Aorta (tissue), 5 donors: ENCODE measurements at regions not wholly inside any gene's neighbourhood (a gene's known extent, or its start where the extent isn't known, plus 50 kb on each side); places are given as distances from the start of the nearest gene placed in this dataset.

Source experiments
- ATAC-seq: fragments of 200-7000 bp; cut with Tn5 transposase; one replicate; pipeline ENCODE4 v1.9.1; 2022; ENCODE audit warnings: moderate library complexity; ENCODE audit not compliant: low FRiP score
- DNase-seq, 2 donors: peaks; one replicate each; pipeline ENCODE4 v3.0.0-alpha.2; 2020
- H3K27ac ChIP-seq, 2 donors: one replicate each; pipeline ENCODE4 v1.5.1; 2013; ENCODE audit warnings: low read length in 2 of 2, mild to moderate bottlenecking in 2 of 2, moderate library complexity in 2 of 2, control low read depth in 1 of 2, inconsistent platforms in 1 of 2, low read depth in 1 of 2
- H3K27me3 ChIP-seq, 2 donors: one replicate each; pipeline ENCODE4 v1.6.1; 2013; ENCODE audit warnings: control low read depth in 1 of 2, low read length in 1 of 2, mild to moderate bottlenecking in 1 of 2, moderate library complexity in 1 of 2; ENCODE audit not compliant: insufficient read depth in 2 of 2, control insufficient read depth in 1 of 2
- H3K36me3 ChIP-seq, 2 donors: one replicate each; pipeline ENCODE4 v1.6.1; 2013; ENCODE audit warnings: control low read depth in 1 of 2, low read length in 1 of 2, mild to moderate bottlenecking in 1 of 2; ENCODE audit not compliant: insufficient read depth in 2 of 2, control insufficient read depth in 1 of 2
- H3K4me1 ChIP-seq, 2 donors: one replicate each; pipeline ENCODE4 v1.6.1; 2013; ENCODE audit warnings: low read length in 2 of 2, control low read depth in 1 of 2, mild to moderate bottlenecking in 1 of 2, moderate library complexity in 1 of 2; ENCODE audit not compliant: insufficient read depth in 2 of 2, control insufficient read depth in 1 of 2
- H3K4me3 ChIP-seq, 2 donors: one replicate each; pipeline ENCODE4 v1.5.1; 2013; ENCODE audit warnings: low read length in 2 of 2, control low read depth in 1 of 2, mild to moderate bottlenecking in 1 of 2
- H3K9me3 ChIP-seq: one replicate; pipeline ENCODE4 v1.6.1; 2013; ENCODE audit warnings: mild to moderate bottlenecking, low read length; ENCODE audit not compliant: control insufficient read depth
- WGBS, 2 donors: extraction: QIAGEN DNeasy Blood & Tissue Kit; methylation state at CpG; one replicate each; pipeline ENCODE4 v1.1.7; 2013; 5-methylcytosine and 5-hydroxymethylcytosine counted together
- intact Hi-C, 2 donors: fragments of 100-400 bp; cut with DNase I; formaldehyde crosslinking; loops; one replicate each; pipeline versions ENCODE4 v1.14.2 to v1.15.0; 2022
- donor health status: healthy with polysubstance abuse.
- donor health status: Bipolar disorder and iron deficiency.
- donor health status: DM: no; HTN: no; CAD: no.
- donor health status: DM: no; HTN: no; CAD: no.
- donor health status: DM: yes; HTN: yes; CAD: no.

DNA sequence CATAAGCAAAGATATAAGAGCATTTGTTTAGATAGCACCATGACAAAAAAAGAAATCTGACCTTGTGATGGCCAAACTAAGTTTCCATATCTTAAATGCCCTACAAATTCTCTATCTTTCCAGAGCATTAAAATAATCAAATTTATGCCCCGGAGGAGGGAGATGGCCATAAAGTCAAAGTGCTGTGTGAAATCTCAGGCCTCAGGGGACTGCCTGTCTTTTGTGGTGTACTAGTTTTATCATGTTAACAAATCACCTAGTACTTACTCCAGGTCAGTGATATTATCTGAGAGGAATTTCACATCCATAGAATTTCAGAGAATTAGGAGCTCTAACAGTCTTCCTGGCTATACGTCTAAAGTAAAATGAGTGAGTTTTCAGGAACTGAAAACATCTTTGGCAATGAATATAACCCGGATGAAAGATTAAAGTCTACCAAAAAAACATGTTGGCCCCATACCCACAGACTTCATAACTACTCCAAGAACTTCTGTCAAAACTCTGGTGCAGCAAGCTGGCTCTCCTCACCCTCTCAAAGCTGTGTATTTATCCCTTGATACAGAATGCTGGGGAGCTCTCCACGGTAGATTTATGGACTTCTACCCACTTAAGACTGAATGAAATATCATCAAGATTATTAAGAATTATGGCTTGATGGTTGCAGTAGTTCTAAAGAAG is 682.8 kb downstream of the SORCS1 start:
- Histone ChIP-seq H3K36me3 (no peaks in the 10 kb centered on the region), H3K27ac (no peak overlapping the region), H3K27me3 (peaks cover 0 to 3% of the 10 kb centered on the region in 2 donors), H3K9me3 (no peaks in the 10 kb centered on the region), H3K4me1 (no peaks in the 10 kb centered on the region), H3K4me3 (no peak overlapping the region)
- intact Hi-C loops, result no loop called here
- DNase-seq, result no peak
- 50 to 61% methylated on average over 4 of the region's 4 CpGs for WGBS, 2 donors
- no peak for ATAC-seq

GRCh38 chr10:106479636-106480035 is 684.9 kb downstream of the SORCS1 start:
- DNase-seq (no peak), ATAC-seq (no peak)
- H3K4me1 ChIP-seq, result no peaks in the 10 kb centered on the region
- H3K9me3 ChIP-seq, result no peaks in the 10 kb centered on the region
- intact Hi-C loops, result no loop called here
- WGBS, 2 donors, result 67 to 72% methylated on average over 4 of the region's 4 CpGs
- H3K4me3 ChIP-seq, result no peak overlapping the region
- H3K27ac ChIP-seq, result no peak overlapping the region
- peaks cover 0 to 3% of the 10 kb centered on the region in 2 donors for H3K27me3 ChIP-seq
- no peaks in the 10 kb centered on the region for H3K36me3 ChIP-seq

DNA sequence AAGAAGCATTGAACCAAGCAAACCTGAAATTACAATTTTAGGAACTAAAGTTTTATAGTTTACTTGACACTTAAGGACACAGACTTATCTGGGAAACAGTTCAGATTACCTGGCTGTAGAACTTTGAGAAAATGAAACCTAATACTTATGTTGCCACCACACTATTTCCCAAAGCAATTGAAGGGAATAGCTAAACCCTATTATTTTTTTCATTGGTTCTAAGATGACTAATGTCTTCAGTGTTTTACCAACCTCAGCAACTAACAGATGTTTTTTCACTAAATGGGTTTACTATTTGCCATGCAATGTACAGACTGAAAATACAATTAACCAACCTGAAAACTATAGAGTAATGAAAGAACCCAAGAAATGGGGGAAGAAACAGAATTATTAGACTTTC is 689.6 kb downstream of the SORCS1 start:
- Histone ChIP-seq H3K4me1 (no peaks in the 10 kb centered on the region), H3K27ac (no peak overlapping the region), H3K36me3 (no peaks in the 10 kb centered on the region), H3K27me3 (peaks cover 0 to 3% of the 10 kb centered on the region in 2 donors), H3K4me3 (no peak overlapping the region), H3K9me3 (no peaks in the 10 kb centered on the region)
- intact Hi-C loops, result no loop called here
- ATAC-seq (no peak), DNase-seq (no peak)

GRCh38 chr10:106473129-106473685 is 691.3 kb downstream of the SORCS1 start:
- Histone ChIP-seq H3K27me3 (peaks cover 0 to 3% of the 10 kb centered on the region in 2 donors), H3K9me3 (no peaks in the 10 kb centered on the region), H3K36me3 (no peaks in the 10 kb centered on the region), H3K27ac (no peak overlapping the region), H3K4me1 (no peaks in the 10 kb centered on the region), H3K4me3 (no peak overlapping the region)
- 86 to 89% methylated on average over 3 of the region's 3 CpGs for WGBS, 2 donors
- intact Hi-C loops, result no loop called here
- ATAC-seq, result no peak
- DNase-seq, result no peak

DNA sequence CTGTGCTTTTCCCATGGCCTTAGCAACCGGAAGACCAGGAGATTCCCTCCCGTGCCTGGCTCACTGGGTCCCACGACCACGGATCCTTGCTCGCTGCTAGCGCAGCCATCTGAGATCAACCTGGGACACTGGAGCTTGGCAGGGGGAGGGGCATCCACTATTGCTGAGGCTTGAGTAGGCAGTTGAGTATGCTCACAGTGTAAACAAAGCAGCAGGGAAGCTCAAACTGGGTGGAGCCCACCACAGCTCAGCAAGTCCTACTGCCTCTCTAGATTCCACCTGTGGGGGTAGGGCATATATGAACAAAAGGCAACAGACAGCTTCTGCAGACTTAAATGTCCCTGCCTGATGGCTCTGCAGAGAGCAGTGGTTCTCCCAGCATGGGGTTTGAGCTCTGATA is 697.0 kb downstream of the SORCS1 start:
- Histone ChIP-seq H3K4me1 (no peaks in the 10 kb centered on the region), H3K36me3 (no peaks in the 10 kb centered on the region), H3K27ac (no peak overlapping the region), H3K4me3 (no peak overlapping the region), H3K9me3 (no peaks in the 10 kb centered on the region), H3K27me3 (no peaks in the 10 kb centered on the region)
- DNase-seq (no peak), ATAC-seq (no peak)
- WGBS, 2 donors, result 88 to 91% methylated on average over 6 of the region's 6 CpGs
- intact Hi-C loops, result no loop called here

DNA sequence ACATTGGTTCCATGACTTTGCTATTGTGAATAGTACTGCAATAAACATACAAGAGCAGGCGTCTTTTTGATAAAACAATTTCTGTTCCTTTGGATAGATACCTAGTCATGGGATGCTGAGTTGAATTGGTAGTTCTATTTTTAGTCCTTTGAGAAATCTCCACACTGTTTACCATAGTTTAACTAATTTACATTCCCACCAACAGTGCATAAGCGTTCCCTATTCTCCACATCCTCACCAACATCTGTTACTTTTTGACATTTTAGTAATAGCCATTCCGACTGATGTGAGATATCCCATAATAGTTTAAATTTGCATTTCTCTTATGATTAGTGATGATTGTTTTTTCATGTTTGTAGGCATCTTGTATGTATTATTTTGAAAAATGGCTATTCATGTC is 707.0 kb downstream of the SORCS1 start:
- WGBS, 2 donors, result 80 to 83% methylated on average over 3 of the region's 3 CpGs
- H3K4me3 ChIP-seq, result no peak overlapping the region
- H3K27me3 ChIP-seq, result no peaks in the 10 kb centered on the region
- H3K27ac ChIP-seq, result no peak overlapping the region
- intact Hi-C loops, result no loop called here
- no peaks in the 10 kb centered on the region for H3K4me1 ChIP-seq
- no peaks in the 10 kb centered on the region for H3K36me3 ChIP-seq
- ATAC-seq (no peak), DNase-seq (no peak)
- no peaks in the 10 kb centered on the region for H3K9me3 ChIP-seq

- H3K27ac ChIP-seq, result no peak overlapping the region
- no peak overlapping the region for H3K4me3 ChIP-seq
- ATAC-seq (no peak), DNase-seq (no peak)
- H3K27me3 ChIP-seq, result no peaks in the 10 kb centered on the region
- H3K4me1 ChIP-seq, result no peaks in the 10 kb centered on the region
- 84 to 85% methylated on average over 3 of the region's 3 CpGs for WGBS, 2 donors
- H3K36me3 ChIP-seq, result no peaks in the 10 kb centered on the region
- intact Hi-C loops, result no loop called here
- no peaks in the 10 kb centered on the region for H3K9me3 ChIP-seq
Observed at GRCh38 chr10:106454233-106454632, 710.3 kb downstream of the SORCS1 start.

- Histone ChIP-seq H3K4me3 (no peak overlapping the region), H3K36me3 (no peaks in the 10 kb centered on the region), H3K27ac (no peak overlapping the region), H3K9me3 (no peaks in the 10 kb centered on the region), H3K4me1 (no peaks in the 10 kb centered on the region), H3K27me3 (no peaks in the 10 kb centered on the region)
- DNase-seq (no peak), ATAC-seq (no peak)
- WGBS, 2 donors, result 51 to 56% methylated on average over 1 of the region's 1 CpG
- intact Hi-C loops, result no loop called here
Observed at GRCh38 chr10:106450966-106451365, 713.5 kb downstream of the SORCS1 start.

GRCh38 chr10:106446920-106447319 is 717.6 kb downstream of the SORCS1 start:
- Histone ChIP-seq H3K4me3 (no peak overlapping the region), H3K9me3 (no peaks in the 10 kb centered on the region), H3K27ac (no peak overlapping the region), H3K36me3 (no peaks in the 10 kb centered on the region), H3K4me1 (no peaks in the 10 kb centered on the region), H3K27me3 (no peaks in the 10 kb centered on the region)
- intact Hi-C loops, result no loop called here
- no peak for ATAC-seq
- no peak for DNase-seq
